ENCODE measurements at regions not wholly inside any gene's neighbourhood (a gene's known extent, or its start where the extent isn't known, plus 50 kb on each side); places are given as distances from the start of the nearest gene placed in this dataset.
"Not testable (repeated sequence)": the region's sequence is repeated elsewhere in the genome, so short reads cannot be mapped to it uniquely, and the experiment has no call there.

DNA sequence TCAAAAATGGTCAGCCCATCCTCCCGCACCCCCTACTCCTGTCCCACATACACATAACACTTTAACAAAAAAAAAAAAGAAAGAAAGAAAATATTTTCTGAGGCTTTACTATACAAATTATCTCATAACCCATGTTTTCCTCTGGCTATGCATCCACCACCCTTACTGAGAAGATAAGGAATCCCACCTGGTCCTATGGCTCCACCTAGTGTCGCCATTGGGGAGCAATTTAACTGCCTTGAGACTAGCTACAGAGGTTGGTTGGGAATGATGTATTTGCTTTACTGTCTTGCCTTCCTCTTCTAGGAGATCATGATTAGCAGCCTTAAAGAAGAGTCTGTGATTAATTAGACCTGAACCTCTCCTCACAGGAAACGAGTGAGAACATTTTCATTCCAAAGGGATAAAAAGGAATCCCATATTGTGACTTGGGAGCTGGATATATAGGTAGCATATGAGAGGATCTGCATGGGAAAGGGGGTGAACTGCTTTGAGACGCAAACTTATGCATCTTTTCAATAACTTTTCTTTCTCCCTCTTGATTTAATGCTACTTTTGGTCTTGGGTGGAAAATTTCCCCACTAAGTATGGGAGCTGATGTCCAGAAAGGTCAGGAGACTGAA lies 77.7 kb upstream of the SELENOP start:
- DNase-seq = peak; percentile 92

DNA sequence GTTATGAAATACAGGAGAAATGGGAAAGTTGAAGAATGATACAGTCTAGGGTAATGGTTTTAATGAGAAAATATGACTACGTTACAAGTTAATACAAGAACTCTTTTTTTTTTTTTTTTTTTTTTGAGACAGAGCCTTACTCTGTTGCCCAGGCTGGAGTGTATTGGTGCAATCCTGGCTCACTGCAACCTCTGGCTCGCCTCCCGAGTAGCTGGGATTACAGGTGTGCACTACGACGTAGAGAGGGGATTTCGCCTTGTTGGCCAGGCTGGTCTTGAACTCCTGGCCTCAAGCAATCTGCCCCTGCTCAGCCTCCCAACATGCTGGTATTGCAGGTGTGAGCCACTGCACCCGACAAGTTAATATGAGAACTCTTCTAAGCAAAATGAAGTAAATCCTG lies 77.1 kb upstream of the SELENOP start:
- DNase-seq = no peak

DNA sequence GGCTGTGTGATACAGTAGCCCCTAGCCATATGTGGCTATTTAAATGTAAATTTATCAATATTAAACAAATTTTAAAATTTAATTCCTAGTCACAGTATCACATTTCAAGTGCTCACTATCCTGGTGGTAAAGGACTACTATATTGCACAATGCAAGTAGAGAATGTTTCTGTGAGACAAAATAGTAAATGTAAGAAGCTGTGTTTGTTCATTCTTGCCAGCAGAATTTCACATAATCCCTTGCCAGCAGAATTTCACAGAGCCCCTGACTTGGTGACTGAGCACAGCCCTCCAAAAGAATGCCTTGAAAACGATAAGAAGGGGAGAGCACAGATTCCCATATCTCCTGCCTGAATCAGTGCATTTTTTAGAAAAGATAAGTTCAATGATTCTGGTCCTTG lies 75.9 kb upstream of the SELENOP start:
- no peak for DNase-seq

DNA sequence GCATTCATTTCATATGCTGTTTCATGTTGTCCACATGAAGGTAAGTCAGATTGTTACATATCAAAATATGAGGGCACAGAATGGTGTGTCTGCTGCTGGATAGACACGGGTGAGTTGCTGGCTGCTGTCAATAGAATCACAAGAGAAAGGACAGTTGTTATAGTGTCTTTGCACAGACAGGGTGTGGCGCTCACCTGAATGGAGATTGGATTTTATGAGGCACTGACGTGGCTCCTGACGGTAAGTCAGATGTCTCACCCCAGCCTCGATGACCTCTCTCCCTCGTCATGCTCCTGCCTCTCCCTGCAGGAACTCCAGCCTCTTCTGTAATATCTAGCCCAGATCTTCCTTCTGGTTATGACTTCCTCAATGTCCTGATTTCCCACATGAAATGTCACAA lies 75.4 kb upstream of the SELENOP start:
- no peak for DNase-seq

DNA sequence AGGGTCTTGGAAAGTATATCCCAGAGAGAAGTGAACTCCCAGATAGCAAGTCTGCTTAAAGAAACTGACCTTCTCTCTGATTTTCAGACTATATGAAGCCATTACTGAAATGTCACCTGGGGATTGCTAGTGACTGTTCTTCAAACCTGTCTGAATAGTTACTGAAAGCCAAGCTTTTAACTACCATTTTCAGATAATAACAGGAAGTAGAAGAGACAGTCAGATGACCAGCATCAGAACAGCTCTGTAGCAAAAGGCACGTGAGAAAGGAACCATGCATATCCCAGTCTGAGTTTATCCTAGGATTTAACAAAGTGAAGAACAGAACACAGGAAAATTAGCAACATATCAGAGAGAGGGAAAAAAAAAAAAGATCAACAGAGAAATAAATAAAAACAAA lies 74.9 kb upstream of the SELENOP start:
- DNase-seq = no peak

DNA sequence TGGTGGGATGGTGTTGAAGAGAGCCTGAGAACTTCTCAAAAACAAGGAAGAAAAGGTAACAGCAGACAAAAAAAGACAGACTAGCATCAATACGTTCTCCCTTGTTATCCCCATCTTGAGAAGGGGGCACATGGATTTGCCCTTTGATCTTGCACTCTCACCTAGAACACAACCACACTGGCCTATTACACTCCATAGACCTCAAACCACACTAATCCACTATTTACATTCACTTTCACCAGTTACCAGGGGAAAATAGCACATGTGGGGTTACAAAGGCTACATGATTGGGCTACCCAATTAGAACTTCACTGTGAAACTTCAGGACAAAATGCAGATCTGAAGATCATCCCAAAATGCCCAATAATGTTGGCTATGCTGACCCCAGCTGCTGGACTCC lies 72.6 kb upstream of the SELENOP start:
- DNase-seq = no peak

DNA sequence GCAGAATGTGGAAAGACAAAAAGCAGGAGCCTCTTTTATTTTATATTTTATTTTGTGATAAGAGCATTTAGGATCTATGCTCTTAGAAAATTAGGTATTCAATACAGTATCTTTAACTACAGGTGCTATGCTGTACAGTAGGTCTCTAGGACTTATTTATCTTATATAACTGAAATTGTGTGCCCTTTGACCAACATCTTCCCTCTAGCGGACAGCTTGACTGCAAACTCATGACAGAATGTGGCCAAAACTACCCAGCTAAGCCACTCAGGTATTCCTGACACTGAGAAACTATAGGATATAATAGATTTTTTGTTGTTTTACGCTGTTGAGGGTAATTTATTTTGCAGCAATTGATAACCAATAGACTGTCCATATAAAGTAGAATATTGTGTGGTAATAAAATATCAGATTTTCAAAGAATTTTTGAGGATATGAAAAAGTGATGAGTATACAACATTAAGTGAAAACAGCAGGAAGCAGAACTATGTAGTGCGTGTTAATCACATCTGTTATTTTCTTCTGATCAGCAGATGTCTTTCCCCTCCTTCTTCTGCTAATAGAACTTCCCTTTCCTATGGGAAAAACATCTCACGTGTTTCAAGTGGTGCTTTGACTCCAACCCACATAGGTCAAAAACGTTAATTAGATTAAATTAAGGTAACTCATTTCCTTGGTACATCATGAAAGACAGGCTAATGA lies 69.9 kb upstream of the SELENOP start:
- DNase-seq = no peak

DNA sequence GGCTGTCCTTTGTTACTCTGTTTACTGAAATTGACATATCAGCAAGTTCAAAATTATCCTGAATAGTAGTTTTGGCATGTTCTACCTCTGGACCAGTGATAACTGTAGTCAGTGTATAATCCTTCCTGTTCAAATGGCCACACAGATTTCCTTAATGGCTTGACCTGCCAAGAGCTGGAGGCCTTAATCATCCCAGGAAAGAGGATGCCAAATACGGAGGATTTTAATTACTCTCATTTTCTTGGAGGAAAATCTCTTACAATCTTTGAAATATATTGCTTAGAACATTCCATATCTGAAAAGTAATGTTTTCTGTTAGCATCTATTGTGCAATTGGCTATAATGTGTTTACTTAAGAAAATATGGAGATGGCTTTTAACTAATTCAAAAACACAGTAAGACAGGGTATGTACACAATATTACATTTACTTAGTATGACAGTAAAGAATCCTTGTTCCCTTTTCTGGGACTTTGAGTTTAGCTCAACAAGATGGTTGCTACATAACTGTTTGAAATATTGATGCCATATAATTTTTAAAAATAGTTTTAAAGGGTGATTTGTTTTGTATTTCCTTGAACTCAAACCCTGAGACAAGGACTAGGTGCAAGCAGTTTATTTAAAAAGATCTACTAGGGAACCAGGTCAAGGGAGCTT lies 68.9 kb upstream of the SELENOP start:
- no peak for DNase-seq

DNA sequence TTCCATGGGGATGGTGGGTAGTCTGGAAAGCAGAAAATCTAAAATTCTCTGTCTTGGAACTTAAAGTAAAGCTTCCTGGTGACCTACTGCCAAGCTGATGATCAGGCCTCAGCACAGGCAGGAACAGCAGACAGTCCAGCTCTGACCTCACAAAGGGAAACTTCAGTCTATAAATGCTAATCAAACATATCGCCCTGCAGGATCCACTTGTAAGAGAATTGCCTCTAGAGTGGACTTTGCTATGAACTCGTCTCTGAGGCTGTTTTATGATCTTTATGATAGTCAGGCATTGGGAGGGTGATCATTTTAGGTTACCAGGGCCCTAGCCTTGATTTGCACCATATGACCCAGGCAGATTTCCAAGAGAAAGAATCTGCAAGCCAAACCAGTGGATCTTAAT lies 67.6 kb upstream of the SELENOP start:
- no peak for DNase-seq

DNA sequence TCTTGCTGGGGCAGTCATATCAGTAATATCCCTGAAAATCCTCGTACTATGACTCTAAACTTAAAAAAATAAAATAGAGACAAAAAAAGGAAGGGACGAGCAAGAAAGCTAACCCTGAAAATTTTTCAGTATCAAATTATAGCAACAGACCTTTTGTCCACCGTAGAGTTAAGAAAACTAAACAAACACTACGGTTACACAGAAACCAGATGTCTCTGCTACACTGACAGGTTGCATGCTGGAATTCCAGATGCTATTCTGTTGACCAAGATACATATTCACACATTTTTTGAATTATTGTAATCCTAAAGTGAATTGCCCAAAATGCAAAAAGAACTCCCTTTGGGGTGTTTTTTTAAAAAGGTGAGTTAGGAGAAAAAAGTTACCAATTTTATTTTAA lies 66.9 kb upstream of the SELENOP start:
- DNase-seq = no peak

DNA sequence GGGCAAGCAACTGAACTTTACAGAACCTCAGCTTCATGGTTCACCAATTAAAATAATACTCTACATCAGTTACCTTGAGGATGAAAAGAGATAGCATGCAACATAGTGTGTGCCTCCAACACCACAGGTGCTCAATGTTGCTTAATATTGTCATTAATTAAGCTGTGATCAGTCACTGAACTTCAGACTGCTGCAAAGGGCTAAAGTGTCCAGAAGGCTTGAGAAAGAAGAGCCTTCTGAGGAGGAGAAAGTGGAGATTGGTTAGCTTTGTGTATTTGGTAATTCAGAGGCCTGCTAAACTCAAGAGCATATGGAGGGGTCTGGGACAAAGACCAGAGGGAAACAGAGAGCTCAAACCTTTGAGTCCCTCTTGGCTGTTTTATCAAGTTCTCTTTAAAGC lies 66.3 kb upstream of the SELENOP start:
- no peak for DNase-seq

DNA sequence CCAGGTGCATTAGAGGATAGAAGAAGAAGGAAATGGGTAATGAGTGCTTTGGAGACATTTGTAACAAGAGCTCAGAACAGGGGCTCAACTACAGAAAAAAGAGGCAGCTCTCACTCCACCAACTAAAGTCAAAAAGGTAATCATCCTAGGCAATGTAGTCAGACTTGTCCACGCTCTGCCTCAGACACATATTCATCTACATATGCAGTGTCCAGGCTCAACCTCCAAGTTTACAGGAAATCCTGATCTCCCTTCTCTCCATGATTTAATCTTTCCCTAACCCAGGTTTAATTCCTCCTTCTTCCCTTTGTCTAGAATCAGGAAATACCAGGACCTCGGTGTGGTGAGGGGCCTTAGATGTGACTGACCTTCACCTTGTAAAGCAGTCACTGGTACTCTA lies 65.7 kb upstream of the SELENOP start:
- DNase-seq = no peak

DNA sequence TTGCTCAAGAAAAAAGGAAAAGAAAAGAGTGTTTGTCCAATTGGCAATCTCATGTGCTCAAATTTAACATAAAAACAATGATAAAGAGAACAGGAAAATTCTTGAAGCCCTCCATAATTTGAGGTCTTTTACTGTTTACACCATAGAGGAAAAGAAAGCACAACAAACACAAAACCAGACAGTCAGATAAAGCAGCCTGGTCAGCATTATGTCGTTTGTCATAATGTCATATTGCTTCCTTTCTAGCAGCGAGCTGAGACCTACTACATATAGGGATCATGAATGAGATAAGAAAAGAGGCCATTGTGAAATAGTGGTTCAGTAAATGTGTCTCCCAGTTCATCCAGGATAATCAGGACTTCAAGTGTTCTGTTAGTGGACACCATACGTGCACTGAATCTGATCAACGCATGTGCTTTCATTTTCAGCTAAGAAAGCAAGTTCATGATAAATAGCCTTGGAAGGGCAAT lies 64.7 kb upstream of the SELENOP start:
- DNase-seq = peak; percentile 93

DNA sequence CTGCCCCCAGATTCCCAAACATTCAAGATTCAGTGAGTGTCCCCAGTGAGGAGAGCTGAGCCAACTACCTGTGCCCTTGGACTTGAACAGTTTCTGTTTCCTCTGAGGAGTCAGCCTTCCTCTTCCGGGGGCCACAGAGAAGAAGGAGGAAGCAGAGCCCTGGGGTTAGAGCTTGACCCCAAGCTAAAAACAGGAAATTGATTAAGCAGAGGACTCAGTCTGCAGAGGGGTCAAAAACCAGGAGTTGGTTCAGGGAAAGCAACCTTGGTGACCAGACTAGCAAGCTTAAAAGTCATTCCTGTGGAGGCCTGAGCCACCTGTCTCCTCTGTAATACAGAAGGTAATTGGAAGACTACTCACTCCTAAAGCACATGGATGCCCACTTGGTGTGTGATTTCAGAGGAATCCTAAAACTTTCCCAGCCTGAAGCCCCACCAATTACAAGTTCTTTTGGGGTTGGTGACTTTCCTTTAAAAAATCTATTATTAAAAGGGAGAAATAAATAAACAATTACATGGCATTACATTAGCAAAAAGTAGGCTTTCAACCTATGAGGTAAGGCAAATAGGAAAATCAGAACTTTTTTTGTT lies 64.2 kb upstream of the SELENOP start:
- peak; percentile 68 for DNase-seq

DNA sequence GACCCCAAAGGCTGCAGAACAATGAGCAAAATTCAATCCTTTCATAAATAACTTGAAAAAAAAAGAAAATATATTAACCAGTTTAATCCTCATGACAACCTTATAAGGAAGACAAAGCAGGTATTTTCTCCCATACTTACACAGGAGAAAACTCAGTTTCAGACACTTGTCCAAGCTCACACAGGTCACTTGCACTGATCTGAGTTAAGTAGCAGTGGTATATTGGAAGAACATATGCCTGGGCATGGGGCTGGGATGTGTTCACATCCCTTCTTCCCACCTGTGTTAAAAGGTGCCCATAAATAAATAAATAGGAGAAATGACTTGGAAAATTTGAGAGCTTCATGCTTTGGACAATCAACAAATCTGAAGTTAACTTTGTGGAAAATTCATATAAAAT lies 63.5 kb upstream of the SELENOP start:
- DNase-seq = no peak

DNA sequence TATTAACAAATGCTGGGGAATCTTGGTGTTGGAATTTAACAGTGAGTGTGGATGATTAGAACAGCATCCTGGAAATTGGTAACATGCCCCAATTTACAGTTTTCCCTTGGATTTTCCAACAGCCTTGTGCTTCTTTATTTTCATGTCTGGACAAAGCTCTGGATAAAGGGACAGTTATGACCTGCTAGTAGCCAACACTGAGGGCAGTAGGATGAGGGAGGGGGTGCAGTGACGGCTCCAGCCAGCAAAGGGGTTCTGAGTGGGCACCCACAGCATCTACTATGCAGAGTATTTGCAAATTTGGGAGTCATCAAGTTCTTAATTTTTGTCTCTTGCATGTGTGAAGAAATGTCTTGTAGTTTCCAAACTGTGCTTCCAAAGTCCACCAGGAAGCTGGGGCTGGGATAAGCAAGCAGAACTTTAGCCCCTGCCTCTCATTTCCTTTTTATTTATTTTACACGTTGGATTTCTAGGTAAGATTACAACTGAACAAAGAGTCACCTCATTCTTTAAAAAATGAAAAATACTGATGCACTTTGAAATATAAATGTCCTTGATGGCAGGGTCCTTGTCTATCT lies 63.0 kb upstream of the SELENOP start:
- DNase-seq = no peak

DNA sequence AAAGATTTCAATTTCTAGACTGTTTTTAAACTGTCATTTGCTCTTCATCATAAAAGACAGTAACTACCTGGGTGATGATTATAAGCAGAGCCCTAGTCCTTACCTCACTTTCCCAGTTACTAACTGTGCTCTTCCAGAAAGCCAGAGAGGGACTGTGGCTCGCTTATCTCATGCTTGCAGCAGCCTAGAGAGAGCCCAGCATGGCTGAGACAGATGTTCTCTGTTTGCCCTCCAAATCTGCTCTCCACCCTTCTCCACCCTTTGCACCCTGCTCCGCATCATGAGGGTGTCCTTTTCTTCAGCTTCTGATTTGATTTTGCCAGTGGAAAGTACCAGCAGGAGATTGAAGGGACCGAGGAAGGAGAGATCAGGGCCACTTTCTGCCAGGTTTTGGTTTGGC lies 61.2 kb upstream of the SELENOP start:
- DNase-seq = peak; percentile 86

DNA sequence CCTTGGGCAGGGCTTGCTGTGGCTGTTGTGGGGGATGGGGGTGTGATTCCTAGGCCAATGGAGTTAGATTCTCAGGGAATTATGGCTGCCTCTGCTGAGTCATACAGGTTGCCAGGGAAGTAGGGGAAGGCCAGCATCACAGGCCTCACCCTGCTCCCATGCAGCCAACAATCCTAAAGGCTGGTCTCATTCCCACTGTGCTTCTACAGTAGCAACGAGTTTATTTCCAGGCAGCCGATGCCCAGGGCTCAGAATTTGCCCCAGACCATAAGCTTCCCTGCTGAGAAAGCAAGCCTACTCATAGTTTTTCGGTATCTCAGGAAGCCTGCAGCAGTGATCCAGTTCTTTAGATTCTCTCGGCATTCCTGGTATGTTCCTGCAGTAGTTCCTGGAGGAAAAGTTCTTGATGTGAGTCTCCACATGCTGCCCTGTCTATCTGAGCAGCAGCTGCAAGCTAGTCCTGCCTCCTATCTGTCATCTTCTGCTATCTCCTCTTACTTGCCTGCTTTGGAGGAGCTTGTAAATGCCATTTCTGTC lies 59.3 kb upstream of the SELENOP start:
- peak; percentile 42 for DNase-seq

DNA sequence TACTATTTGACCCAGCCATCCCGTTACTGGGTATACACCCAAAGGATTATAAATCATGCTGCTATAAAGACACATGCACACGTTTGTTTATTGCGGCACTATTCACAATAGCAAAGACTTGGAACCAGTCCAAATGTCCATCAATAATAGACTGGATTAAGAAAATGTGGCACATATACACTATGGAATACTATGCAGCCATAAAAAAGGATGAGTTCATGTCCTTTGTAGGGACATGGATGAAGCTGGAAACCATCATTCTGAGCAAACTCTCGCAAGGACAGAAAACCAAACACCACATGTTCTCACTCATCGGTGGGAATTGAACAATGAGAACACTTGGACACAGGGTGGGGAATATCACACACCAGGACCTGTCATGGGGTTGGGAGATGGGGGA lies 56.7 kb upstream of the SELENOP start:
- not testable (repeated sequence) for DNase-seq

DNA sequence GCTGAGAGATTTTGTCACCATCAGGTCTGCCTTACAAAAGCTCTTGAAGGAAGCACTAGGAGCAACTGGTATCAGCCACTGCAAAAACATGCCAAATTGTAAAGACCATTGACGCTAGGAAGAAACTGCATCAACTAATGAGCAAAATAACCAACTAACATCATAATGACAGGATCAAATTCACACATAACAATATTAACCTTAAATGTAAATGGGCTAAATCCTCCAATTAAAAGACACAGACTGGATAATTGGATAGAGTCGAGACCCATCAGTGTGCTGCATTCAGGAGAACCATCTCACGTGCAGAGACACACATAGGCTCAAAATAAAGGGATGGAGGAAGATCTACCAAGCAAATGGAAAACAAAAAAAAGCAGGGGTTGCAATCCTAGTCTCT lies 53.1 kb upstream of the SELENOP start:
- DNase-seq = not testable (repeated sequence)

Measured in OCI-M1 (cell line).